GM23338 (cell line): ENCODE measurements at regions not wholly inside any gene's neighbourhood (a gene's known extent, or its start where the extent isn't known, plus 50 kb on each side); places are given as distances from the start of the nearest gene placed in this dataset.

ENCODE experiments used
- ATAC-seq: fragments of 200-7000 bp; cut with Tn5 transposase; 3 replicates; pipeline ENCODE4 v1.9.1; 2020
- DNase-seq: peaks from one replicate; pipeline ENCODE4 v3.0.0-alpha.2; 2015; ENCODE audit warnings: low spot score
- H2AFZ ChIP-seq: fragments of 200-600 bp; sonication (generic); 2 replicates; pipeline ENCODE4 v1.8.0; 2016; ENCODE audit warnings: antibody characterized with exemption, mild to moderate bottlenecking, moderate library complexity
- H3F3A ChIP-seq: fragments of 200-600 bp; sonication (generic); replicated peaks from 2 replicates; pipeline ENCODE4 v1.8.0; 2017; ENCODE audit warnings: antibody characterized with exemption, mixed run types, low read depth
- H3K27ac ChIP-seq: fragments of 200-600 bp; sonication (generic); 2 replicates; pipeline ENCODE4 v1.6.1; 2016; ENCODE audit warnings: low read depth
- H3K27me3 ChIP-seq: fragments of 200-600 bp; sonication (generic); 2 replicates; pipeline ENCODE4 v1.8.0; 2016; ENCODE audit warnings: mild to moderate bottlenecking, mixed run types, moderate library complexity; ENCODE audit not compliant: insufficient read depth
- H3K36me3 ChIP-seq: fragments of 200-600 bp; sonication (generic); 2 replicates; pipeline ENCODE4 v1.8.0; 2016; ENCODE audit warnings: mild to moderate bottlenecking; ENCODE audit not compliant: insufficient read depth
- H3K4me1 ChIP-seq: fragments of 200-600 bp; sonication (generic); 2 replicates; pipeline ENCODE4 v1.8.0; 2016; ENCODE audit warnings: mild to moderate bottlenecking, moderate library complexity; ENCODE audit not compliant: insufficient read depth
- H3K4me2 ChIP-seq: fragments of 200-600 bp; sonication (generic); 2 replicates; pipeline ENCODE4 v1.7.1; 2017; ENCODE audit warnings: mixed run types
- H3K4me3 ChIP-seq: fragments of 200-600 bp; sonication (generic); 2 replicates; pipeline ENCODE4 v1.6.1; 2016; ENCODE audit warnings: mixed run types
- H3K79me2 ChIP-seq: fragments of 200-600 bp; sonication (generic); replicated peaks from 2 replicates; pipeline ENCODE4 v1.8.0; 2017; ENCODE audit warnings: mild to moderate bottlenecking; ENCODE audit not compliant: insufficient read depth
- H3K9me2 ChIP-seq: fragments of 200-600 bp; sonication (generic); 2 replicates; pipeline ENCODE4 v1.8.0; 2017; ENCODE audit not compliant: insufficient read depth
- H4K20me1 ChIP-seq: fragments of 200-600 bp; sonication (generic); replicated peaks from 2 replicates; pipeline ENCODE4 v1.8.0; 2017; ENCODE audit warnings: mild to moderate bottlenecking; ENCODE audit not compliant: insufficient read depth
- H3K27ac Mint-ChIP-seq: 2 replicates; pipeline ENCODE4 v1.8.0; 2020; ENCODE audit warnings: inconsistent platforms, mild to moderate bottlenecking, moderate library complexity, mixed read lengths
- H3K27me3 Mint-ChIP-seq: 3 replicates; pipeline ENCODE4 v1.8.0; 2022; ENCODE audit warnings: low read depth, mild to moderate bottlenecking, moderate library complexity, mixed read lengths, inconsistent platforms; ENCODE audit not compliant: insufficient read depth, poor library complexity
- H3K36me3 Mint-ChIP-seq: 3 replicates; pipeline ENCODE4 v1.8.0; 2021; ENCODE audit warnings: low read depth, mild to moderate bottlenecking, inconsistent platforms, moderate library complexity, mixed read lengths
- H3K4me1 Mint-ChIP-seq: 3 replicates; pipeline ENCODE4 v1.8.0; 2020; ENCODE audit warnings: mild to moderate bottlenecking, inconsistent platforms, mixed read lengths
- H3K4me3 Mint-ChIP-seq: 3 replicates; pipeline ENCODE4 v1.8.0; 2021; ENCODE audit warnings: moderate library complexity, mild to moderate bottlenecking, inconsistent platforms, mixed read lengths
- H3K9me3 Mint-ChIP-seq: 3 replicates; pipeline ENCODE4 v1.8.0; 2020; ENCODE audit warnings: moderate library complexity, mild to moderate bottlenecking, inconsistent platforms, mixed read lengths
- CREB1 ChIP-seq: fragments of 250-450 bp; sonication (Bioruptor Pico); IDR thresholded peaks from 2 replicates; pipeline ENCODE4 v1.5.0; 2020; ENCODE audit warnings: low read depth, mild to moderate bottlenecking, moderate library complexity
- EZH2 ChIP-seq: fragments of 200-600 bp; sonication (generic); IDR thresholded peaks from one replicate; pipeline ENCODE4 v1.8.0; 2017; ENCODE audit warnings: antibody characterized with exemption, mild to moderate bottlenecking, low read depth; ENCODE audit not compliant: unreplicated experiment
- EZH2phosphoT487 ChIP-seq: fragments of 200-600 bp; sonication (generic); IDR thresholded peaks from one replicate; pipeline ENCODE4 v1.8.1; 2018; ENCODE audit warnings: antibody characterized with exemption; ENCODE audit not compliant: unreplicated experiment
- JUNB ChIP-seq: IDR thresholded peaks from one replicate; pipeline ENCODE4 v1.6.1; 2016; ENCODE audit warnings: antibody characterized with exemption; ENCODE audit not compliant: unreplicated experiment
- NANOG ChIP-seq: IDR thresholded peaks from 2 replicates; pipeline ENCODE4 v1.6.1; 2016; ENCODE audit warnings: antibody characterized with exemption, borderline replicate concordance
- STAT1 ChIP-seq: IDR thresholded peaks from one replicate; pipeline ENCODE4 v1.6.1; 2016; ENCODE audit warnings: antibody characterized with exemption; ENCODE audit not compliant: unreplicated experiment
- ZNF114 ChIP-seq: fragments of 250-450 bp; sonication (Bioruptor Pico); IDR thresholded peaks from 2 replicates; pipeline ENCODE4 v1.5.0; 2020; ENCODE audit warnings: mild to moderate bottlenecking, moderate library complexity
- ZNF331 ChIP-seq: fragments of 250-450 bp; sonication (Bioruptor Pico); IDR thresholded peaks from 2 replicates; pipeline ENCODE4 v1.5.0; 2020; ENCODE audit warnings: low read depth, mild to moderate bottlenecking, moderate library complexity
- TF ChIP-seq, protein P1 (sequence below), 2 experiments: fragments of 200-600 bp in 1 of 2; sonication (generic) in 1 of 2; conservative IDR thresholded peaks; 2 replicates each; pipeline versions ENCODE4 v1.5.1 to v1.6.1; 2016 to 2017; ENCODE audit warnings: antibody characterized with exemption in 2 of 2, low read depth in 2 of 2, mild to moderate bottlenecking in 2 of 2, moderate library complexity in 1 of 2
- TF ChIP-seq, protein P2 (sequence below): IDR thresholded peaks from 2 replicates; pipeline ENCODE4 v1.6.1; 2016; ENCODE audit warnings: antibody characterized with exemption
- TF ChIP-seq, protein P3 (sequence below): IDR thresholded peaks from one replicate; pipeline ENCODE4 v1.6.1; 2018; ENCODE audit warnings: antibody characterized with exemption; ENCODE audit not compliant: unreplicated experiment

DNA sequence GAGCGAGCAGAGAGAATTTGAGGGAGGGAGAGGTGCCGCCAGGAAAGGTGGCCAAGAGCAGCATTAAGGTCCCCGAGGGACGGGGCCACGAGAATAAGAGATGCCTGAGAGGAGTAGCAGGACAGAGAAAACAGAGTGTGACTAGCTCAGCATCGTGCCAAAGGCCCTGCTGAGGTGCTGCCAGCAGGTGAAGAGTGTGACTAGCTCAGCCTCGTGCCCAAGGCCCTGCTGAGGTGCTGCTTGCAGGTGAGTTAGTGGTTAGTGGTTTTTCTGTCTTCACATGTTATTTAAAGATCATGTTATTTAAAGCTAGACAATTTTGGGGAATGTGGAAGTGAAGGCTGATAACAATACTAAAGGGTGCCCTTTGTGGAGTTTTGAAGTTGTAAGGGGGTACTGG, 464.5 kb upstream of the FAT1 start:
- H3K9me2 ChIP-seq: no peaks in the 10 kb centered on the region
- Mint-ChIP-seq H3K36me3 (no peaks in the 10 kb centered on the region), H3K4me3 (no peak overlapping the region), H3K27ac (no peak overlapping the region), H3K27me3 (peaks cover 5% of the 10 kb centered on the region), H3K4me1 (no peaks in the 10 kb centered on the region), H3K9me3 (no peaks in the 10 kb centered on the region)
- ATAC-seq: no peak
- no peak overlapping the region for H2AFZ ChIP-seq
- no peaks in the 10 kb centered on the region for H4K20me1 ChIP-seq
- no peak for DNase-seq
- no peaks in the 10 kb centered on the region for H3K27me3 ChIP-seq
- no peak overlapping the region for H3K4me2 ChIP-seq
- TF ChIP-seq EZH2phosphoT487 (no peak), STAT1 (no peak), NANOG (no peak), EZH2 (no peak)
- TF ChIP-seq, protein P1, sequence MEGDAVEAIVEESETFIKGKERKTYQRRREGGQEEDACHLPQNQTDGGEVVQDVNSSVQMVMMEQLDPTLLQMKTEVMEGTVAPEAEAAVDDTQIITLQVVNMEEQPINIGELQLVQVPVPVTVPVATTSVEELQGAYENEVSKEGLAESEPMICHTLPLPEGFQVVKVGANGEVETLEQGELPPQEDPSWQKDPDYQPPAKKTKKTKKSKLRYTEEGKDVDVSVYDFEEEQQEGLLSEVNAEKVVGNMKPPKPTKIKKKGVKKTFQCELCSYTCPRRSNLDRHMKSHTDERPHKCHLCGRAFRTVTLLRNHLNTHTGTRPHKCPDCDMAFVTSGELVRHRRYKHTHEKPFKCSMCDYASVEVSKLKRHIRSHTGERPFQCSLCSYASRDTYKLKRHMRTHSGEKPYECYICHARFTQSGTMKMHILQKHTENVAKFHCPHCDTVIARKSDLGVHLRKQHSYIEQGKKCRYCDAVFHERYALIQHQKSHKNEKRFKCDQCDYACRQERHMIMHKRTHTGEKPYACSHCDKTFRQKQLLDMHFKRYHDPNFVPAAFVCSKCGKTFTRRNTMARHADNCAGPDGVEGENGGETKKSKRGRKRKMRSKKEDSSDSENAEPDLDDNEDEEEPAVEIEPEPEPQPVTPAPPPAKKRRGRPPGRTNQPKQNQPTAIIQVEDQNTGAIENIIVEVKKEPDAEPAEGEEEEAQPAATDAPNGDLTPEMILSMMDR (conservative IDR thresholded peaks at IDR 0.05; ENCODE audit: low read depth in 2 of 2): no peak
- TF ChIP-seq, protein P2, sequence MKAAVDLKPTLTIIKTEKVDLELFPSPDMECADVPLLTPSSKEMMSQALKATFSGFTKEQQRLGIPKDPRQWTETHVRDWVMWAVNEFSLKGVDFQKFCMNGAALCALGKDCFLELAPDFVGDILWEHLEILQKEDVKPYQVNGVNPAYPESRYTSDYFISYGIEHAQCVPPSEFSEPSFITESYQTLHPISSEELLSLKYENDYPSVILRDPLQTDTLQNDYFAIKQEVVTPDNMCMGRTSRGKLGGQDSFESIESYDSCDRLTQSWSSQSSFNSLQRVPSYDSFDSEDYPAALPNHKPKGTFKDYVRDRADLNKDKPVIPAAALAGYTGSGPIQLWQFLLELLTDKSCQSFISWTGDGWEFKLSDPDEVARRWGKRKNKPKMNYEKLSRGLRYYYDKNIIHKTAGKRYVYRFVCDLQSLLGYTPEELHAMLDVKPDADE: no peak
- TF ChIP-seq, protein P3, sequence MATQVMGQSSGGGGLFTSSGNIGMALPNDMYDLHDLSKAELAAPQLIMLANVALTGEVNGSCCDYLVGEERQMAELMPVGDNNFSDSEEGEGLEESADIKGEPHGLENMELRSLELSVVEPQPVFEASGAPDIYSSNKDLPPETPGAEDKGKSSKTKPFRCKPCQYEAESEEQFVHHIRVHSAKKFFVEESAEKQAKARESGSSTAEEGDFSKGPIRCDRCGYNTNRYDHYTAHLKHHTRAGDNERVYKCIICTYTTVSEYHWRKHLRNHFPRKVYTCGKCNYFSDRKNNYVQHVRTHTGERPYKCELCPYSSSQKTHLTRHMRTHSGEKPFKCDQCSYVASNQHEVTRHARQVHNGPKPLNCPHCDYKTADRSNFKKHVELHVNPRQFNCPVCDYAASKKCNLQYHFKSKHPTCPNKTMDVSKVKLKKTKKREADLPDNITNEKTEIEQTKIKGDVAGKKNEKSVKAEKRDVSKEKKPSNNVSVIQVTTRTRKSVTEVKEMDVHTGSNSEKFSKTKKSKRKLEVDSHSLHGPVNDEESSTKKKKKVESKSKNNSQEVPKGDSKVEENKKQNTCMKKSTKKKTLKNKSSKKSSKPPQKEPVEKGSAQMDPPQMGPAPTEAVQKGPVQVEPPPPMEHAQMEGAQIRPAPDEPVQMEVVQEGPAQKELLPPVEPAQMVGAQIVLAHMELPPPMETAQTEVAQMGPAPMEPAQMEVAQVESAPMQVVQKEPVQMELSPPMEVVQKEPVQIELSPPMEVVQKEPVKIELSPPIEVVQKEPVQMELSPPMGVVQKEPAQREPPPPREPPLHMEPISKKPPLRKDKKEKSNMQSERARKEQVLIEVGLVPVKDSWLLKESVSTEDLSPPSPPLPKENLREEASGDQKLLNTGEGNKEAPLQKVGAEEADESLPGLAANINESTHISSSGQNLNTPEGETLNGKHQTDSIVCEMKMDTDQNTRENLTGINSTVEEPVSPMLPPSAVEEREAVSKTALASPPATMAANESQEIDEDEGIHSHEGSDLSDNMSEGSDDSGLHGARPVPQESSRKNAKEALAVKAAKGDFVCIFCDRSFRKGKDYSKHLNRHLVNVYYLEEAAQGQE: no peak
- no peak overlapping the region for H3K4me3 ChIP-seq
- no peaks in the 10 kb centered on the region for H3K4me1 ChIP-seq
- H3K27ac ChIP-seq: no peak overlapping the region
- H3K79me2 ChIP-seq: no peaks in the 10 kb centered on the region
- H3K36me3 ChIP-seq: no peaks in the 10 kb centered on the region
- no peaks in the 10 kb centered on the region for H3F3A ChIP-seq

DNA sequence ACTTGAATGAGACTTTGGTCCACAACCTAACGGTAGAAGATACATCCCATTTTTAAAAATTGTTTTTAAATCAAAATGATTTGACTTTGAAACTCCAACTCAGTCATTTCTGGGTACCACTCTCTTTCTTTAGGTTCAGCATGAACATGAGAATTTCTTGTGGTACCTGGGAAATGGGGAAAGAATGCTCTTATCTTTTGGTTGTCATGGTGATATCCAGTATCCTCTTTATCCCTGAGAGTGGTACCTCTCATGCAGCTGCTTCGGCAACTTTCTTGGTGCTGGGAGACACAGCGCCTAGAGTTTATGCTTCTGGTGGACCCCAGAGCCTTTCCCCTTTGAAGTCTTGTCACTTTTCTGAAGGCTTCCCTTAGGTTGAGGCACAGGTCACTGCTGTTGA, 465.1 kb upstream of the FAT1 start:
- H3K9me3 Mint-ChIP-seq: no peaks in the 10 kb centered on the region
- Histone ChIP-seq H3K4me1 (no peaks in the 10 kb centered on the region), H3K79me2 (no peaks in the 10 kb centered on the region), H2AFZ (no peak overlapping the region), H3K4me3 (no peak overlapping the region), H3F3A (no peaks in the 10 kb centered on the region), H3K9me2 (no peaks in the 10 kb centered on the region), H3K36me3 (no peaks in the 10 kb centered on the region), H4K20me1 (no peaks in the 10 kb centered on the region), H3K4me2 (no peak overlapping the region), H3K27me3 (no peaks in the 10 kb centered on the region), H3K27ac (no peak overlapping the region)
- no peaks in the 10 kb centered on the region for H3K36me3 Mint-ChIP-seq
- H3K27me3 Mint-ChIP-seq: peaks cover 5% of the 10 kb centered on the region
- ATAC-seq (no peak), DNase-seq (no peak)
- no peak overlapping the region for H3K27ac Mint-ChIP-seq
- no peaks in the 10 kb centered on the region for H3K4me1 Mint-ChIP-seq
- H3K4me3 Mint-ChIP-seq: no peak overlapping the region
- TF ChIP-seq EZH2phosphoT487 (no peak), EZH2 (no peak), ZNF331 (CRISPR knock-in tag) (no peak), NANOG (no peak), JUNB (no peak), CREB1 (no peak), ZNF114 (CRISPR knock-in tag) (no peak)
- TF ChIP-seq, protein P2: no peak
